AG04450 (cell line): ENCODE measurements at regions not wholly inside any gene's neighbourhood (a gene's known extent, or its start where the extent isn't known, plus 50 kb on each side); places are given as distances from the start of the nearest gene placed in this dataset.

ENCODE experiments used
- CTCF ChIA-PET: fragments of 300-600, 350-600 bp; formaldehyde crosslinking; extraction: SDS; loops from one replicate; lab custom pipeline; 2022; ENCODE audit warnings: antibody characterized with exemption, inconsistent platforms; lab: Charles Lee
- POLR2A ChIA-PET: fragments of 350-600 bp; formaldehyde crosslinking; extraction: SDS; loops from one replicate; lab custom pipeline; 2021; ENCODE audit warnings: antibody characterized with exemption, inconsistent platforms; lab: Yijun Ruan, JAX
- DNase-seq: peaks from one replicate; pipeline ENCODE4 v3.0.0-alpha.2; 2011; ENCODE audit warnings: low read depth, low spot score
- H3K27ac ChIP-seq: one replicate; pipeline ENCODE4 v1.5.1; 2012; ENCODE audit warnings: low read depth, low read length, control low read depth
- H3K27me3 ChIP-seq: one replicate; pipeline ENCODE4 v1.6.0; 2012; ENCODE audit warnings: low read length; ENCODE audit not compliant: control insufficient read depth, insufficient read depth
- H3K4me3 ChIP-seq: 2 replicates; pipeline ENCODE4 v1.5.1; 2011; ENCODE audit warnings: mild to moderate bottlenecking, low read depth, low read length, control low read depth
- H3K9me3 ChIP-seq: 2 replicates; pipeline ENCODE4 v1.5.1; 2012; ENCODE audit warnings: low read length; ENCODE audit not compliant: control insufficient read depth, insufficient read depth
- TF ChIP-seq, protein P1 (sequence below): IDR thresholded peaks from 2 replicates; pipeline ENCODE4 v1.5.1; 2011; ENCODE audit warnings: low read depth, low read length, control low read depth, inconsistent platforms

DNA sequence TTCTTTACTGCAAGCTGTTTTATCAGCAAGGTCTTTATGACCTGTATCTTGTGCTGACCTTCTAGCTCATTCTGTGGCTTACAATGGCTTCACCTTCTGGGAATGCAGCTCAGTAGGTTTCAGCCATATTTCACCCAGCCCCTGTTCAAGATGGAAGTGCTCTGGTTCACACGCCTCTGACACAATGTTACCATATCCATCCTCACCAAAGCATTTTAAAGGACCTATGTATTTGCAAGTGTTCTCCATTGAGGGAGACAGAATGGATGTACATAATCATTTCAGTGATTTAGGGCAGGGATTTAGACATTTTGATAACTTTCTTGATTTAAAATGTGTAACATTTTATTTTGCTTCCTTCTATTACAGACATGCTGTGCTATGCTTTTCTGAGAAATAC lies 182.3 kb upstream of the FN1 start:
- CTCF ChIA-PET, result no interaction called here

DNA sequence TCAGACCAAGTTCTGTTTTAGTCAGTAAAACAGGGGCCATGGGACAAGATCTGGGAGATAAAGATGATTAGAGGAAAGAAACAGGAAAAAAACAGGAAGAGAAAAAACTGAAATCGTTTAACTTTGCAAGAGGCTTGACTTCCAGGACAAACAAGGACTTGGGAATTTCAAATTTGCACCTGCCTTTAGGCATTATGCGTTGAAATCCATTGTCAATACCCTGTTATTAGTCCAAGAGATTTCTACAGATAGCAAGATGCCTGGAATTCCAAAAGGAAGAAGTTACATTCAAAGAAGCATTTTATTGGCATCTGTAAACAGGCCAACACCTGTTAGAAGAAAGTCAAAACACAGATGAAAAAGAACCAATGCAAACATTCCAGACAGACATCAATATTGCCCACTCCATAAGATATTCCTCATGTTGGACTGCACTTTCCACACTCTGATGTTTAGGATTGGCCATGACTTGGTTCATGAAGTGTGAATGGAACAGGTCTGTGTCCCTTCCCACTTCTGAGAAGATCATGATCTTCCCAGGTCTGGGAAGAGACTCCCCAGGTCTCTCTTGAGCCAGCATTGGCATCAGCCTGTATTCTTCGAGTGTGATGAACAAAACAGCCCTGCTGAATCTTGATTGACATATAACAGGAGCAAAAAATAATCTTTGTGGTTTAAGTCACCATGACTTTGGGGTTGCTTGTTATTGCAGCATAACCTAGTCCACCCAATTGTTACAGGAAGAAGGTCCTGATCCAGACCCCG lies 181.4 kb upstream of the FN1 start:
- ChIA-PET CTCF (no interaction called here), POLR2A (no interaction called here)
- H3K9me3 ChIP-seq, result peaks cover 7% of the 10 kb centered on the region
- H3K27ac ChIP-seq, result no peak overlapping the region
- H3K4me3 ChIP-seq, result no peak overlapping the region
- no peaks in the 10 kb centered on the region for H3K27me3 ChIP-seq
- TF ChIP-seq, protein P1, sequence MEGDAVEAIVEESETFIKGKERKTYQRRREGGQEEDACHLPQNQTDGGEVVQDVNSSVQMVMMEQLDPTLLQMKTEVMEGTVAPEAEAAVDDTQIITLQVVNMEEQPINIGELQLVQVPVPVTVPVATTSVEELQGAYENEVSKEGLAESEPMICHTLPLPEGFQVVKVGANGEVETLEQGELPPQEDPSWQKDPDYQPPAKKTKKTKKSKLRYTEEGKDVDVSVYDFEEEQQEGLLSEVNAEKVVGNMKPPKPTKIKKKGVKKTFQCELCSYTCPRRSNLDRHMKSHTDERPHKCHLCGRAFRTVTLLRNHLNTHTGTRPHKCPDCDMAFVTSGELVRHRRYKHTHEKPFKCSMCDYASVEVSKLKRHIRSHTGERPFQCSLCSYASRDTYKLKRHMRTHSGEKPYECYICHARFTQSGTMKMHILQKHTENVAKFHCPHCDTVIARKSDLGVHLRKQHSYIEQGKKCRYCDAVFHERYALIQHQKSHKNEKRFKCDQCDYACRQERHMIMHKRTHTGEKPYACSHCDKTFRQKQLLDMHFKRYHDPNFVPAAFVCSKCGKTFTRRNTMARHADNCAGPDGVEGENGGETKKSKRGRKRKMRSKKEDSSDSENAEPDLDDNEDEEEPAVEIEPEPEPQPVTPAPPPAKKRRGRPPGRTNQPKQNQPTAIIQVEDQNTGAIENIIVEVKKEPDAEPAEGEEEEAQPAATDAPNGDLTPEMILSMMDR, result no peak
- no peak for DNase-seq

More for the DNA sequence above, 182.3 kb upstream of the FN1 start:
- DNase-seq, result no peak
- Histone ChIP-seq H3K9me3 (peaks cover 7% of the 10 kb centered on the region), H3K27me3 (no peaks in the 10 kb centered on the region), H3K27ac (no peak overlapping the region), H3K4me3 (no peak overlapping the region)
- TF ChIP-seq, protein P1, result no peak
- POLR2A ChIA-PET, result no interaction called here

DNA sequence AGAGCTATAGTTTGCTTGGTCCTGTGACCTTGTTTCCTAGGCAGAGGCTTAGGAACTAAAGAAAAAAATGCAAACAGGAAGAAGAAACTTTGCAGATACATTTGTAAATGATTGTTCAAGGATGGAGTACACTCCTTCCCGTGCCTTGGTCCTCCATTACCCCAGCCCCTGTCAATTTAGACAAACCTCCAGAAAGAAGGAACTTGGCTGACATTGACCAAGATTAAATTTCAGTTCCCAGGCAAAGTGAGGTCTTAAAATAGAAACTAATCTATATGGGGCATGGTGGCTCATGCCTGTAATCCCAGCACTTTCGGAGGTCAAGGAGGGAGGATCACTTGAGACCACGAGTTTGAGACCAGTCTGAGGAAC lies 179.9 kb upstream of the FN1 start:
- TF ChIP-seq, protein P1, result no peak
- ChIA-PET CTCF (no interaction called here), POLR2A (no interaction called here)
- H3K27ac ChIP-seq, result no peak overlapping the region
- H3K4me3 ChIP-seq, result no peak overlapping the region
- DNase-seq, result no peak
- H3K27me3 ChIP-seq, result no peaks in the 10 kb centered on the region
- H3K9me3 ChIP-seq, result peaks cover 7% of the 10 kb centered on the region

DNA sequence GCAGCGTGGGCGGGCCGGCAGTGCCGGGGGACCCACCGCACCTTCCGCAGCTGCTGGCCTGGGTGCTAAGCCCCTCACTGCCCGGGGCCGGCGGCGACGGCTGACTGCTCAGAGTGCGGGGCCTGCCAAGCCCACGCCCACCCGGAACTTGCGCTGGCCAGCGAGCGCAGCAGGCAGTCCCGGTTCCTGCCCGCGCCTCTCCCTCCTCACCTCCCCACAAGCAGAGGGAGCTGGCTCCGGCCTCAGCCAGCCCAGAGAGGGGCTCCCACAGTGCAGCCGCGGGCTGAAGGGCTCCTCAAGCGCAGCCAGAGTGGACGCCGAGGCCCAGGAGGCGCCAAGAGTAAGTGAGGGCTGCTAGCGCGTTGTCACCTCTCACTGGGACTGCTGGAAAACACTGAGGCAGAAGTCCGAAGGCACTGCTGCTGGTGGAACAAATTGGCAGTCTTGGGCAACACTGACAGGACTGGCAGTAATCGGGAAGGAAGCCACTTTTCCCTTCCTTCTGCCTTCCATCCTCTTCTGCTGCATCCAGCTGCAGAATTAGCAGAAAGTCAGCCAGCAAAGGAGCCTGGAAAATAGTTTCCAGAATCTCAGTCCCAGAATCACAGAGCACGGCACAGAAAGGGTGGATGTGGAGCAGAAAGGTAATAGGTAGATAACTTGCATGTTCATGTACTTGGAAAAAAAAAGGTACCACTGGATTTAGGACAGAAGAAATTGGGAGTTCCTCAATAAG lies 179.4 kb upstream of the FN1 start:
- CTCF ChIA-PET, result no interaction called here
- TF ChIP-seq, protein P1, result no peak
- no peaks in the 10 kb centered on the region for H3K27me3 ChIP-seq
- POLR2A ChIA-PET, result no interaction called here
- no peak for DNase-seq
- H3K4me3 ChIP-seq, result no peak overlapping the region
- H3K27ac ChIP-seq, result no peak overlapping the region
- peaks cover 7% of the 10 kb centered on the region for H3K9me3 ChIP-seq

DNA sequence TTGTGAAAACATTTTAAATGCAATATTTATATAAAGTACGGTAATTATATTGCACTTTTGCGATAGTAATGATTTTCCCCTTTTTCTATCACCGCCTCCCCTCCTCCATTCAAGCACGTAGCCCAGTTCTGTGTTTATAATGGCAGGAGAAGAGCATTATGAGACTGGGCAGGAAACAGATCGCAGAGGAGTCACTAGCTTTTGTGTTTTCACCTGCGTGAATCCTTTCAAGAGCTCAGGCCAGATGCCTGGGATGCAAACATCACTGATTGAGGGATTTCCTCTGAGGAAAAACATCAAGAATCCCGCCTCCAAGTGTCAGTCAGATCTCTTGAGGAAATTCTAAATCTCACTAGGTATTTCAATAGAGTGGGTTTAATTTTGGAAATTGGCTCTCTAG lies 178.4 kb upstream of the FN1 start:
- peaks cover 7% of the 10 kb centered on the region for H3K9me3 ChIP-seq
- H3K4me3 ChIP-seq, result no peak overlapping the region
- TF ChIP-seq, protein P1, result no peak
- H3K27me3 ChIP-seq, result no peaks in the 10 kb centered on the region
- no peak for DNase-seq
- ChIA-PET CTCF (no interaction called here), POLR2A (no interaction called here)
- H3K27ac ChIP-seq, result no peak overlapping the region
